ENCODE measurements at regions not wholly inside any gene's neighbourhood (a gene's known extent, or its start where the extent isn't known, plus 50 kb on each side); places are given as distances from the start of the nearest gene placed in this dataset.

DNA sequence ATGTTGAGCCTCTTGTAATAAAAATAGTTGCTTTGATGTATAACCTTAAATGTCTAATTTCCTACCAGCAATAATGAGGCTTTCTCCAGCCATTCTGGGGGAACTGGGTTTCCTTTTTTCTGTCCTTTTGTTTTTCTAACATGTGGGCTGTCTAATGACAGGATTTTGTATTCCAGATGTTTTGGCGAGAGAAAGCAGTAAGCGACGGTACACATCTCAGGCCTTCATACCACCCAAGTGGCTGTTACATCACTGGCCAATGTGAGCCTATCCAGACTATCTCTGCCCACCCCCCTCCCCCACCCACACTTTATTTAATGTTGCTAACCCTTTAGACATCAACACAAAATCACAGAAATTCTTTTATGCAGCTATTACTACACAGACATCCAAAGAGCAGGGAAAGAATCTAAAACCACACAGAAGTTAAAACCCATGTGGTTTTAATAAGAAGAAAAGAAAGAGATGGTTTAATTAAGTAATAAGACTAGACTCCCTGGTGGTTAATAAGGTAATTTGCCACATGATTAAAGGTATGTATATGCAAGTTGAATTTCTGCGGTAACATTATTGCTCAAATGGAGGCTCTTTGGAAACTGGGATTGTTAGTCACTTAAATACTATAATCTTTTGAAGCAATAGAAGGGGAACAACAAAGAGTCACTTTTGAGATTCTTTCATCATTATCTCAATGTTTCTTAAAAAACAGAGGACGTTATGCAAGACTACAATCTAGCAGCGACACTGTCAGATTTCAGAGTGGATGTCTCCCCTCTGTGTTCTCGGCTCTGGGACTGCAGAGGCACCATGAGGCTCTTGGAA lies 365.1 kb downstream of the ENC1 start:
- no peaks in the 10 kb centered on the region for H3K9me3 Mint-ChIP-seq (ENCODE audit: unreplicated experiment)

GRCh38 chr5:74274326-74274725 lies 366.2 kb downstream of the ENC1 start:
- H3K9me3 Mint-ChIP-seq (ENCODE audit: unreplicated experiment), result no peaks in the 10 kb centered on the region

More for the DNA sequence above, 365.1 kb downstream of the ENC1 start:
- DNase-seq (ENCODE audit: low spot score), result no peak
- H3K27ac Mint-ChIP-seq (ENCODE audit: unreplicated experiment), result no peak overlapping the region
- H3K36me3 Mint-ChIP-seq (ENCODE audit: low read depth, unreplicated experiment), result no peaks in the 10 kb centered on the region
- H3K27me3 Mint-ChIP-seq (ENCODE audit: unreplicated experiment), result peaks cover 2% of the 10 kb centered on the region
- peaks cover 16% of the 10 kb centered on the region for H3K4me1 Mint-ChIP-seq (ENCODE audit: unreplicated experiment)
- TF ChIP-seq, protein P1, sequence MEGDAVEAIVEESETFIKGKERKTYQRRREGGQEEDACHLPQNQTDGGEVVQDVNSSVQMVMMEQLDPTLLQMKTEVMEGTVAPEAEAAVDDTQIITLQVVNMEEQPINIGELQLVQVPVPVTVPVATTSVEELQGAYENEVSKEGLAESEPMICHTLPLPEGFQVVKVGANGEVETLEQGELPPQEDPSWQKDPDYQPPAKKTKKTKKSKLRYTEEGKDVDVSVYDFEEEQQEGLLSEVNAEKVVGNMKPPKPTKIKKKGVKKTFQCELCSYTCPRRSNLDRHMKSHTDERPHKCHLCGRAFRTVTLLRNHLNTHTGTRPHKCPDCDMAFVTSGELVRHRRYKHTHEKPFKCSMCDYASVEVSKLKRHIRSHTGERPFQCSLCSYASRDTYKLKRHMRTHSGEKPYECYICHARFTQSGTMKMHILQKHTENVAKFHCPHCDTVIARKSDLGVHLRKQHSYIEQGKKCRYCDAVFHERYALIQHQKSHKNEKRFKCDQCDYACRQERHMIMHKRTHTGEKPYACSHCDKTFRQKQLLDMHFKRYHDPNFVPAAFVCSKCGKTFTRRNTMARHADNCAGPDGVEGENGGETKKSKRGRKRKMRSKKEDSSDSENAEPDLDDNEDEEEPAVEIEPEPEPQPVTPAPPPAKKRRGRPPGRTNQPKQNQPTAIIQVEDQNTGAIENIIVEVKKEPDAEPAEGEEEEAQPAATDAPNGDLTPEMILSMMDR (IDR thresholded peaks at IDR 0.05; ENCODE audit: unreplicated experiment), result no peak
- H3K4me3 Mint-ChIP-seq (ENCODE audit: unreplicated experiment), result no peak overlapping the region

GRCh38 chr5:74272831-74273451 lies 367.6 kb downstream of the ENC1 start:
- Mint-ChIP-seq H3K4me1 (ENCODE audit: unreplicated experiment) (peaks cover 8% of the 10 kb centered on the region), H3K36me3 (ENCODE audit: low read depth, unreplicated experiment) (no peaks in the 10 kb centered on the region), H3K27me3 (ENCODE audit: unreplicated experiment) (no peaks in the 10 kb centered on the region), H3K27ac (ENCODE audit: unreplicated experiment) (no peak overlapping the region), H3K4me3 (ENCODE audit: unreplicated experiment) (no peak overlapping the region), H3K9me3 (ENCODE audit: unreplicated experiment) (no peaks in the 10 kb centered on the region)
- no peak for DNase-seq (ENCODE audit: low spot score)
- TF ChIP-seq, protein P1 (IDR thresholded peaks at IDR 0.05; ENCODE audit: unreplicated experiment), result no peak

More at GRCh38 chr5:74274326-74274725, 366.2 kb downstream of the ENC1 start:
- Mint-ChIP-seq H3K4me1 (ENCODE audit: unreplicated experiment) (peaks cover 16% of the 10 kb centered on the region), H3K4me3 (ENCODE audit: unreplicated experiment) (no peak overlapping the region), H3K27ac (ENCODE audit: unreplicated experiment) (no peak overlapping the region), H3K27me3 (ENCODE audit: unreplicated experiment) (peaks cover 2% of the 10 kb centered on the region), H3K36me3 (ENCODE audit: low read depth, unreplicated experiment) (no peaks in the 10 kb centered on the region)
- DNase-seq (ENCODE audit: low spot score), result no peak
- TF ChIP-seq, protein P1 (IDR thresholded peaks at IDR 0.05; ENCODE audit: unreplicated experiment), result no peak

DNA sequence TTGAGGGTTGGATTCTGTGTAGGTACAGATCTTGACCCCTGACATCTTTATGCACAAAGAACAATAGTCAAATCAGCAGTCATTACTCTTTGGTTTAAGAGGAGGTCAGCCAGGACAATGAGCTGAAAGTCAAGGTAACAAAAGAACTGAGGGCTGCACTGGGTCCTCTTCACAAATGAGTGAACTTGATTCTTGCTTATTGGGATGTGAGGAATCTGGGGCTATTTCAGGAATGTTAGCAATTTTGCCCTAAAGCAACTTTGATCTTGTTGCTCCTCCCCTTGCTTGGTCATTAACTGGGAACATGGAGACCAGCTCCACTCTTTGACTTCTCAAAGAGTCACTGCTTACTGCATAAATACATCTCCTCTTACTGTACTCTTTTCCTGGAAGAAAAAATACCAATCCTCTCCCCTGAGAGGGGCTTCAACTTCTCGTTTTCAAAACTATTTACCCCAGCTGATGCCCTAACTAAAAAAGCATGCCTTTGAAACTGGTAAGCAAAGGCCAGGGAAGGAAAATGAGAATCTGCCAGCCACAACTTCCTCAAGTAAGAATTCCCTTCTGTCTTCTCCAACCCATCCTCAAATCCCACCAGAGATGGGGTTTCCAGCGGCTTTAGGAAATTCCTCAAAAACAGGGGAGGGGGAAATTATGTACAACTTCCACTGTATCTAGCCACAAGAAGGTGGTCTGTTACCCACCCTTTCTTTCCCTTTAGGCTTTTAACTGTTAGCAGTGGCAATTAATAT lies 368.3 kb downstream of the ENC1 start:
- no peak for DNase-seq (ENCODE audit: low spot score)
- no peak overlapping the region for H3K27ac Mint-ChIP-seq (ENCODE audit: unreplicated experiment)

More for the DNA sequence above, 368.3 kb downstream of the ENC1 start:
- Mint-ChIP-seq H3K4me3 (ENCODE audit: unreplicated experiment) (no peak overlapping the region), H3K27me3 (ENCODE audit: unreplicated experiment) (no peaks in the 10 kb centered on the region), H3K4me1 (ENCODE audit: unreplicated experiment) (peaks cover 7% of the 10 kb centered on the region), H3K36me3 (ENCODE audit: low read depth, unreplicated experiment) (no peaks in the 10 kb centered on the region), H3K9me3 (ENCODE audit: unreplicated experiment) (no peaks in the 10 kb centered on the region)
- TF ChIP-seq, protein P1 (IDR thresholded peaks at IDR 0.05; ENCODE audit: unreplicated experiment), result no peak

Measured in endothelial cell (in vitro differentiated cells).